C4-2B (cell line): ENCODE measurements at regions not wholly inside any gene's neighbourhood (a gene's known extent, or its start where the extent isn't known, plus 50 kb on each side); places are given as distances from the start of the nearest gene placed in this dataset.

Experiments used
- CTCF ChIP-seq: fragments of 450-650 bp; conservative IDR thresholded peaks from 2 replicates; pipeline ENCODE4 v1.5.1; 2017; ENCODE audit warnings: mild to moderate bottlenecking
- ZFX ChIP-seq: fragments of 450-650 bp; IDR thresholded peaks from 2 replicates; pipeline ENCODE4 v1.6.1; 2017

DNA sequence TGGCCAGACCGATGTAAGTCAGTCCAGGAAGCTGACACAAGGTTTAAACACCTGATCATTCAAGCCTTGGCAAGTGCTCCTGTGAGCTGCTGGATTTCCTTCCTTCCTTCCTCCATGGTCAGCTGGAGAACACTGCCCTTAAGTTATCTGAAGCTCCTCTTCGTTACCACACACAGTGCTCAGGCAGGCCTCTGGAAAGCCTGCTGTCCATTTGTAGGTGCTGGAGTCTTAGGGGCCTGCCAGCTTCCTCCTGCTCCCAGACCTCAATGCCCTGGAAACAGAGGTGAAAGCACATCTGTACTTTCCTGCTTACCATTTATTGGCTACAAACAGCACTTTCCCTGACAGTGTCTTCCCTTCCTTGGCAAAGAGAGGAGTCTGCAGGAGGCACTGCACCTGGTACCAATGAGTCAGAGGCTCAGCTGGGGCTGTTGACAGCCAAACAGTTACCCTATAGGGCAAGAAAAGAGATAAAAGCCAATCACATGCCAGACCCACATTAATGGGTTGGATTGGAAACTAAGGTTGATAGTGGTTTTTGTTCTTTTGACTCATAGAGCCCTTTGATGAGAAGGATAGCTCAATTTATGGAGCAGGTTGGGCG is 72.6 kb upstream of the PUM3 start:
- TF ChIP-seq CTCF (no peak), ZFX (no peak)
